ENCODE measurements at regions not wholly inside any gene's neighbourhood (a gene's known extent, or its start where the extent isn't known, plus 50 kb on each side); places are given as distances from the start of the nearest gene placed in this dataset.

- no peaks in the 10 kb centered on the region for H3K27me3 ChIP-seq (ENCODE audit: control insufficient read depth, insufficient read depth, low read length, poor library complexity, severe bottlenecking)
- WGBS, 2 experiments: 91 to 92% methylated on average over 2 of the region's 2 CpGs
These were observed 318.1 kb upstream of the DAB2 start for GRCh38 chr5:39742916-39743315.

DNA sequence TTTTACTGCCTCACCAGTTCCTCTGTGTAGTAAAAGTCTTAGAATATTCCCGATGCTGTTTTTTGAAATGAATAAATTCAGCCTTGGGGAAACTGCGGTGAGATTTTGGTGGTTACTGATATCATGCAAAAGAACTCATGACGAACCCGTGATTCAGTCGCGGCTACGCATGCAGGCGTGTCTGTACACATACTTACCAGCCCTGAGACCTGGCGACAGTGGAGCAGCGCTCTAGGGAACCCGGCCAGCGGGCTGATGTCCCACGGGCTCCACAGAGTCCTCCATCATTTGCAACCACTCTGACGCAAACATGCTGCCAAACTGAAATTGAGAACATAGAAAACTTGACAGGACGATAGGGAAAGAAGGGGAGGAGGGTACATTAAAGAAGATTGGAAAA lies 315.6 kb upstream of the DAB2 start:
- Histone ChIP-seq H3K36me3 (ENCODE audit: control insufficient read depth, insufficient read depth, low read length) (no peaks in the 10 kb centered on the region), H3K9me3 (ENCODE audit: control insufficient read depth, low read length) (no peaks in the 10 kb centered on the region), H3K4me3 (ENCODE audit: insufficient read depth, low read depth, low read length) (no peak overlapping the region), H3K27ac (ENCODE audit: insufficient read depth, low read depth, low read length, poor library complexity, severe bottlenecking) (no peak overlapping the region), H3K27me3 (ENCODE audit: control insufficient read depth, insufficient read depth, low read length, poor library complexity, severe bottlenecking) (no peaks in the 10 kb centered on the region), H3K4me1 (ENCODE audit: control insufficient read depth, insufficient read depth, low read length) (no peaks in the 10 kb centered on the region)
- 94 to 96% methylated on average over 15 of the region's 15 CpGs for WGBS, 2 experiments

More at GRCh38 chr5:39742916-39743315, 318.1 kb upstream of the DAB2 start:
- Histone ChIP-seq H3K27ac (ENCODE audit: insufficient read depth, low read depth, low read length, poor library complexity, severe bottlenecking) (no peak overlapping the region), H3K36me3 (ENCODE audit: control insufficient read depth, insufficient read depth, low read length) (no peaks in the 10 kb centered on the region), H3K4me1 (ENCODE audit: control insufficient read depth, insufficient read depth, low read length) (no peaks in the 10 kb centered on the region), H3K9me3 (ENCODE audit: control insufficient read depth, low read length) (no peaks in the 10 kb centered on the region), H3K4me3 (ENCODE audit: insufficient read depth, low read depth, low read length) (no peak overlapping the region)

- WGBS, 2 experiments: 88 to 95% methylated on average over 4 of the region's 5 CpGs
- Histone ChIP-seq H3K36me3 (ENCODE audit: control insufficient read depth, insufficient read depth, low read length) (no peaks in the 10 kb centered on the region), H3K4me3 (ENCODE audit: insufficient read depth, low read depth, low read length) (no peak overlapping the region), H3K27me3 (ENCODE audit: control insufficient read depth, insufficient read depth, low read length, poor library complexity, severe bottlenecking) (no peaks in the 10 kb centered on the region), H3K9me3 (ENCODE audit: control insufficient read depth, low read length) (no peaks in the 10 kb centered on the region), H3K4me1 (ENCODE audit: control insufficient read depth, insufficient read depth, low read length) (no peaks in the 10 kb centered on the region), H3K27ac (ENCODE audit: insufficient read depth, low read depth, low read length, poor library complexity, severe bottlenecking) (no peak overlapping the region)
These were observed 307.4 kb upstream of the DAB2 start for GRCh38 chr5:39732166-39732565.

GRCh38 chr5:39730699-39731098 lies 305.9 kb upstream of the DAB2 start:
- Histone ChIP-seq H3K9me3 (ENCODE audit: control insufficient read depth, low read length) (no peaks in the 10 kb centered on the region), H3K36me3 (ENCODE audit: control insufficient read depth, insufficient read depth, low read length) (no peaks in the 10 kb centered on the region), H3K4me3 (ENCODE audit: insufficient read depth, low read depth, low read length) (no peak overlapping the region), H3K27me3 (ENCODE audit: control insufficient read depth, insufficient read depth, low read length, poor library complexity, severe bottlenecking) (no peaks in the 10 kb centered on the region), H3K27ac (ENCODE audit: insufficient read depth, low read depth, low read length, poor library complexity, severe bottlenecking) (no peak overlapping the region), H3K4me1 (ENCODE audit: control insufficient read depth, insufficient read depth, low read length) (no peaks in the 10 kb centered on the region)
- 82% methylated on average over 1 of the region's 1 CpG; no CpG with 5 or more reads in 1 of the 2 experiments for WGBS, 2 experiments

DNA sequence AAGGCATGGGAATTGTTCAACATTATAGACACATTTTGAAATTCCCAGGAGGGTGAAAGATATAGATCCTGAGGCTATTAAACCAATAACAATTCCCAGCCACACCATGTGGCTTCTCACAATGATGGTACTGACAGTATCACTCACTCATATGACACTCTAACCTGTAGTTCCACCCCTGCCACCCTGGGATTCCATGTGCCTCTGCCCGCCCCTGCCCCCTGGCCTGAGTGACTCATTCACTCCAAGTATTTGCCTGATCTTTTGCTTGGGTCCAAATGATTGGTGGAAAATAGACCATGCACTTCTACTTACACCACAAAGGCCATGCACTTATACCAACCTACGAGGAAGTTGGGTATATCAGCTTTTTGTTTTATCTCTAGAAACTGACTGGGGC lies 305.2 kb upstream of the DAB2 start:
- no peaks in the 10 kb centered on the region for H3K36me3 ChIP-seq (ENCODE audit: control insufficient read depth, insufficient read depth, low read length)
- H3K9me3 ChIP-seq (ENCODE audit: control insufficient read depth, low read length): no peaks in the 10 kb centered on the region
- H3K27me3 ChIP-seq (ENCODE audit: control insufficient read depth, insufficient read depth, low read length, poor library complexity, severe bottlenecking): no peaks in the 10 kb centered on the region
- H3K27ac ChIP-seq (ENCODE audit: insufficient read depth, low read depth, low read length, poor library complexity, severe bottlenecking): no peak overlapping the region
- no peaks in the 10 kb centered on the region for H3K4me1 ChIP-seq (ENCODE audit: control insufficient read depth, insufficient read depth, low read length)
- H3K4me3 ChIP-seq (ENCODE audit: insufficient read depth, low read depth, low read length): no peak overlapping the region
- WGBS, 2 experiments: 71 to 86% methylated on average over 1 of the region's 2 CpGs

DNA sequence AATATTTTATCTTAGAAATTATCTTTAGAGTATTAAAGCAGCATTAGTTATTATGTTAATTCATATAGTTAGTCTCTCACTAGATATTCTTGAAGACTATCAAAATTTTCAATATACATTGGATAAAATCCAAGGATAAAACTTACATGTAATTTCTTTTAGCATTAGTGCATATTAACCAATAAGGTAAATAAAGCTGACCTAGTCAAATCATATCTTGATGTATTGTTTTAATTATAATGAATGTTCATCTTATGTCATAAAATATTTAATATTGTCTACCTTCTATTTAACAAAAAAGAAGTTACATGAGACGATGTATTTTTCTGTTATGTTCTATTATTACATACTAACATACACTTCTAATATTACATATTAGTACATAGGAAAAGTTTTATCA lies 301.7 kb upstream of the DAB2 start:
- Histone ChIP-seq H3K4me1 (ENCODE audit: control insufficient read depth, insufficient read depth, low read length) (no peaks in the 10 kb centered on the region), H3K4me3 (ENCODE audit: insufficient read depth, low read depth, low read length) (no peak overlapping the region), H3K27ac (ENCODE audit: insufficient read depth, low read depth, low read length, poor library complexity, severe bottlenecking) (no peak overlapping the region), H3K9me3 (ENCODE audit: control insufficient read depth, low read length) (no peaks in the 10 kb centered on the region), H3K36me3 (ENCODE audit: control insufficient read depth, insufficient read depth, low read length) (no peaks in the 10 kb centered on the region), H3K27me3 (ENCODE audit: control insufficient read depth, insufficient read depth, low read length, poor library complexity, severe bottlenecking) (no peaks in the 10 kb centered on the region)
- WGBS, 2 experiments: no CpG with 5 or more reads among the region's 1 CpG

DNA sequence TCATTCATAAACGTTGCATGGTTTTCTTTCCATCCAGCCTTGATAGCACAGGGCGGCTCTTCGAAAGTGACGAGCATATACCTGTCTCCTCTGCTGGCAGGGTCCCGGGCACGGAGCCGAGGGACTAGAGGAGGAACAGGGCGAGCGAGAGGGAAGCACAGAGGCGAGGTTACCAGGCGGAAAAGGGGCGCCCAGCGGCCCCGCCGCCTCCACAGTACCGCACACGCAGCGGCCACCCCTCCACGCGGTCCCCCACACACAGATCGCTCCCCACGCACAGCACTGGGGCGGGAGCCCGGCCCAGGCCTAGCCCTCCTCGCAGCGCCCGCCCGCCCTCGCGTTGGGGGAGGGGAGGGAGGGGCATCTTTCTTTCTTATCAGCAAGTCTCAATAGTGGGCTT lies 296.6 kb upstream of the DAB2 start:
- 93 to 95% methylated on average over 30 of the region's 30 CpGs for WGBS, 2 experiments
- H3K36me3 ChIP-seq (ENCODE audit: control insufficient read depth, insufficient read depth, low read length): no peaks in the 10 kb centered on the region
- no peak overlapping the region for H3K4me3 ChIP-seq (ENCODE audit: insufficient read depth, low read depth, low read length)
- H3K27me3 ChIP-seq (ENCODE audit: control insufficient read depth, insufficient read depth, low read length, poor library complexity, severe bottlenecking): no peaks in the 10 kb centered on the region
- H3K4me1 ChIP-seq (ENCODE audit: control insufficient read depth, insufficient read depth, low read length): no peaks in the 10 kb centered on the region
- no peak overlapping the region for H3K27ac ChIP-seq (ENCODE audit: insufficient read depth, low read depth, low read length, poor library complexity, severe bottlenecking)
- no peaks in the 10 kb centered on the region for H3K9me3 ChIP-seq (ENCODE audit: control insufficient read depth, low read length)

DNA sequence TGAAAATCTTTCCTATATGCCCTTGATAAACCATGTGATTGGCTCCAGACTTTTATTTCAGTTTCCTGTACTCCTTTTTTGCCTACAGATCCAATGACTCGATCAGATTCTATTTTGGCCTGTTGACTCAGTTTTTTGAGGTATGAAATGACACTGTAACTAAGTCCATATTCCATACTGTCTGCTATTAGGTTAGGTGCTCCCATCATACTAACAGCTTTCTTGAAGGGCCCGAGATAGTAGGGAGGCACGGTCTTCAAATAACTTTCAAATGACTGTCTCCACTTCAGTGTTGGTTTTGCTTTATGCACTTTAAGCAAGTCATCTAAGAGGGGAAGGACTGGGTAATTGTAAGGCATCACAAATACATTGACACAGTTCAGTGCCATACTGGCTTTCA lies 295.4 kb upstream of the DAB2 start:
- H3K27ac ChIP-seq (ENCODE audit: insufficient read depth, low read depth, low read length, poor library complexity, severe bottlenecking): no peak overlapping the region
- H3K36me3 ChIP-seq (ENCODE audit: control insufficient read depth, insufficient read depth, low read length): no peaks in the 10 kb centered on the region
- no peaks in the 10 kb centered on the region for H3K4me1 ChIP-seq (ENCODE audit: control insufficient read depth, insufficient read depth, low read length)
- 89 to 93% methylated on average over 3 of the region's 3 CpGs for whole genome bisulfite sequencing, 2 experiments
- no peaks in the 10 kb centered on the region for H3K9me3 ChIP-seq (ENCODE audit: control insufficient read depth, low read length)
- no peaks in the 10 kb centered on the region for H3K27me3 ChIP-seq (ENCODE audit: control insufficient read depth, insufficient read depth, low read length, poor library complexity, severe bottlenecking)
- H3K4me3 ChIP-seq (ENCODE audit: insufficient read depth, low read depth, low read length): no peak overlapping the region

DNA sequence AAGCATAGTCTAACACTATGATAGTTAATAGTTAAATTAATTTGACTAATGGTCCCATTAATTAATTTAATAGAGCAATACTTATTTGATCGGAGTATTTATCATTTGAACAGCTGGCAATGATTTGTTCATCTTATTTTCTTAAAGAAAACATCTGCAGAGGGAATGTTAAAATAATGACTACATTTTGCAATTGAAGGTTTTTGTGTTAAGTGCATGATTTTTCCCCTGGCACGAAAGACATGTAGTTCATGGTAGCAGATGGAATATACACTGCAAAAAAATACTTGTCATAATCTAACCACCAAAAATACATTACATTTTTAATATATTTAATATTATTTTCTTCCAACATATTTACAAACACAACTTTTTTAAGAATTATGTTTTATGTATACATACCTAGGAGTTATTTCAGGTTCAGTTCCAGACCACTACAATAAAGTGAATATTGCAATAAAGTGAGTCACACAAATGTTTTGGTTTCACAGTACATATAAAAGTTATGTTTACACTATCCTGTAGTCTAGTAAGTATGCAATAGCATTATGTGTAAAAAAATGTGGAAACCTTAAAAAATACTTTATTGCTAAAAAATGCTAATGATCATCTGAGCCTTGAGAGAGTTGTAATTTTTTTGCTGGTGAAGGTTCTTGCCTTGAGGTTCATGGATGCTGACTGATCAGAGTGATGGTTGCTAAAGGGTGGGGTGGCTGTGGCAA lies 292.6 kb upstream of the DAB2 start:
- H3K4me1 ChIP-seq (ENCODE audit: control insufficient read depth, insufficient read depth, low read length): no peaks in the 10 kb centered on the region
- H3K27me3 ChIP-seq (ENCODE audit: control insufficient read depth, insufficient read depth, low read length, poor library complexity, severe bottlenecking): no peaks in the 10 kb centered on the region
- 100% methylated on average over 2 of the region's 2 CpGs; no CpG with 5 or more reads in 1 of the 2 experiments for WGBS, 2 experiments
- H3K36me3 ChIP-seq (ENCODE audit: control insufficient read depth, insufficient read depth, low read length): no peaks in the 10 kb centered on the region
- no peaks in the 10 kb centered on the region for H3K9me3 ChIP-seq (ENCODE audit: control insufficient read depth, low read length)
- H3K27ac ChIP-seq (ENCODE audit: insufficient read depth, low read depth, low read length, poor library complexity, severe bottlenecking): no peak overlapping the region
- H3K4me3 ChIP-seq (ENCODE audit: insufficient read depth, low read depth, low read length): no peak overlapping the region

GRCh38 chr5:39716532-39717028 lies 291.8 kb upstream of the DAB2 start:
- no peak overlapping the region for H3K4me3 ChIP-seq (ENCODE audit: insufficient read depth, low read depth, low read length)
- H3K4me1 ChIP-seq (ENCODE audit: control insufficient read depth, insufficient read depth, low read length): no peaks in the 10 kb centered on the region
- no peaks in the 10 kb centered on the region for H3K9me3 ChIP-seq (ENCODE audit: control insufficient read depth, low read length)
- H3K27ac ChIP-seq (ENCODE audit: insufficient read depth, low read depth, low read length, poor library complexity, severe bottlenecking): no peak overlapping the region
- no peaks in the 10 kb centered on the region for H3K27me3 ChIP-seq (ENCODE audit: control insufficient read depth, insufficient read depth, low read length, poor library complexity, severe bottlenecking)
- no peaks in the 10 kb centered on the region for H3K36me3 ChIP-seq (ENCODE audit: control insufficient read depth, insufficient read depth, low read length)
- WGBS, 2 experiments: 25 to 30% methylated on average over 2 of the region's 2 CpGs

Data from ectodermal cell (in vitro differentiated cells).